GM19238 (cell line): ENCODE measurements at regions not wholly inside any gene's neighbourhood (a gene's known extent, or its start where the extent isn't known, plus 50 kb on each side); places are given as distances from the start of the nearest gene placed in this dataset.
"Not testable (repeated sequence)": the region's sequence is repeated elsewhere in the genome, so short reads cannot be mapped to it uniquely, and the experiment has no call there.

Experiments
- DNase-seq: peaks from one replicate; pipeline ENCODE4 v3.0.0; 2011; ENCODE audit warnings: low spot score; ENCODE audit not compliant: insufficient read length

GRCh38 chr10:106089855-106090254 lies 1074.7 kb downstream of the SORCS1 start:
- DNase-seq, result no peak

DNA sequence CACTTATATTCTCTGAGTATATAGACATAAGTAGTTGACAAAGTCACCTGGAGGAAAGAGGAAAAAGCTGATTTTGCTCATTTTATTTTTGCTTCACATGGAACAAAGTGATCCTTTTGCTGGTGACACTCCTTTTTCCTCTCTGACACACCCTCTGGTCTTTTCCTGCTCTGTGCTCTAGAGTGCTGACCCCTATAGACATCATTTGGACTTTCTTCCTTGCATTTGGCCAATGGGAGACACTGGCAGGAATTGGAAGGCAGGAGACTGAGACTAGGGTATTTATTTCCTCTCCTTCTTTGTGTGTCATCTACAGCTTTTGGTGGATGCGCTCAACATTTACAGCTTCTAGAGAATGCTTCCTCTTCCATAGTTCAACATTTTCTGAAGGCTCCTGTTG lies 1078.1 kb downstream of the SORCS1 start:
- no peak for DNase-seq

DNA sequence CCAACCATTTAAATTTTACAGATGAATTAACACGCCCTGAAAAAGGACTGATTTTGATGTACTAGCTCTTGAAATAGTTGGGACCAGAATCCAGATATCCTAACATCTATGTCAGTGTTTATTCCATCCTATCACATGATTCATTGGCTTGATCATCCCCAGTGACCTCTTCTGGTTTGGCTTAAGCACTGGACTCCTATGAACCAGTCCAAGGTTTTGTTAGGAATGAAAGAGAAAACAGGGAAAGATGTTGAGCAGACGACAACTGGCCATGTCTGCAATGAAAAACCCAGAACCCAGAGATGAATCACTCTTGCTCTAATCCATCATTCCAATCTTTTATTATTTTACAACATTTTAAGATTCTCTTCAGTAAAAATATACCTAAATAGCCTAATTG lies 1080.9 kb downstream of the SORCS1 start:
- DNase-seq, result no peak

GRCh38 chr10:106082865-106083264 lies 1081.6 kb downstream of the SORCS1 start:
- DNase-seq, result no peak

DNA sequence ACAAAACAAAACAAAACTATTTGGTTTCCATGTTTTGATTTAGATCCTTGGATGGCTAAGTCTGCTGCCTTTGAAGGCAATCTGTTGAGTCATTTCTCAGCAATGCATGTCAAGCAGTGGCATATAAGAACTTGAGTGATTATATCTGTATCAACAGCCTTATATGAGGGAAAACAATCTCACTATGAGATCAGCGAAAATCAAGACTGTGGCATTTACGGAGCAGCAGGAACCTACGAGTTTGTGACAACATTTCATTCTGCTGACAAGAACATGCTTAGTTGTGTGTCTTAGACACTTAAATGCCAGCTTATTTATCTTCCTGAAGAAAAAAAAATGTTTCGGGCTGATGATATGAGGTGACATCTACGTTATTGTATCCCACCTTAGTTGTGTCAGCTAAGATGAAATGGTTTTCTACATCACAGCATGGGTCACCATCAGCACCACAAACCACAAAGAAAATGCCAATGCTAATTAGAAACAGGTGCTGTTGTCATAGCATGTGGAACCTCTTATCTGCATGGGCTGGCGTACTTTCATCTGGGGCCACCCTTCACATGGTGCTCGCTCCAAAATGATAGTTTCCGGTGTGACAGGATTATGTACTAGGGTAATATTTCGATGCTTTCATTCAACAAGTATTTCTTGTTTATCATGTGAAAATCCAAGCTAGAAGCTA lies 1085.5 kb downstream of the SORCS1 start:
- DNase-seq, result no peak

- DNase-seq, result no peak
These were observed 1088.0 kb downstream of the SORCS1 start for GRCh38 chr10:106076496-106076895.

DNA sequence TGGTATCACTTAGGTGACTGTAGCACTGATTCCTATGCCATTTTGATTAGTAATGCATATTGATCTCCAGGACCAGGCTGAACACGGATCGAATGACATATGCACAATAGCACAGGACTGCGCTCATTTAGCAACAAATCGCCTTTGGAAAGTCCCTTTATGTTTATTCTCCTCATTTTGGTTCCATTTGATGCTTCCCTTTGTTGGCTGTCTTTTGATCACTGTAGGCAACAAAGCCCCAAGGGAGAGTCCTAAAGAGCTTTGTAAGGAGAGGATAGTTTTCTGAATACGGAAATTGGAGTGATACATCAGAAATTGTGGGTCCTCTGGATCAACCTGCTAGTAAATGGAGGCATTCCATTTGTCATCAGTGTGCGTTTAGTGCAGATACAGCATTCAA lies 1111.4 kb downstream of the SORCS1 start:
- no peak for DNase-seq

- DNase-seq, result no peak
These were observed 1120.0 kb downstream of the SORCS1 start for GRCh38 chr10:106044503-106044902.

DNA sequence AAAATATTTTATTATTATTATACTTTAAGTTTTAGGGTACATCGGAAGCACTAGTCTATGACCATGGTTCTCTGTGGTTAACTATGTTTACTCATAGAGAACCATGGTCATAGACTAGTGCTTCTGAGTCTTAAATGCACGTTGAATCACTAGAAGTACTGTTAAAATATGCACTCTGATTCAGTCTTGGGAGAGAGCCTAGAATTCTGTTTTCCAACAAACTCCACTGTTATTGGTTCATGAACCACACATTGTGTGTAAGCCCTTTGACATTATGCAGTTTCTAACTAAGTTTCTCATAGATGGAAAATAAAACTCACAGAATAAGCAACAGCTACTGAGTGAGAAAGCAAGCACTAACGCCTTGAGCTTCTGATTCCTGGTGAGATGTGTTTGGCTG lies 1120.6 kb downstream of the SORCS1 start:
- no peak for DNase-seq

- DNase-seq, result no peak
These were observed 1126.3 kb downstream of the SORCS1 start for GRCh38 chr10:106038246-106038645.

DNA sequence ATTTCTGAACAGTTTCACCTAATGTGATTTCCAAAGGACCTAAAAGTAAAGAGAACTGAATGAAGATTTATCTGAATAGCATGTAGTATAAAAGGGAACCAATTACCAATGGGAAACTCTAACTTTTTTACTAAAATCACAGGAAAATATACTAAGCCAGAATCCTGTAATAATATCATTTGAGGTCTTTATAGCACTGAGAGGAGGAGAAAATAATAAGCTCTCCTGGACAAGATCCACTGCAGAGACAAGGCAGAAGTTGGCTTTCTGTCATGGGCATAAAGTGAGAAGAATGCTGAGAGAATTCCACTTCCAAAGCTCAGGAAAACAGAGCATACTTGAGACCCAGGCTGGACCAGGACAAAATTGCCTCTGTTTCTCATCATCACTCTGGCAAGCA lies 1131.4 kb downstream of the SORCS1 start:
- DNase-seq, result no peak

GRCh38 chr10:106032450-106033002 lies 1132.0 kb downstream of the SORCS1 start:
- DNase-seq, result no peak

DNA sequence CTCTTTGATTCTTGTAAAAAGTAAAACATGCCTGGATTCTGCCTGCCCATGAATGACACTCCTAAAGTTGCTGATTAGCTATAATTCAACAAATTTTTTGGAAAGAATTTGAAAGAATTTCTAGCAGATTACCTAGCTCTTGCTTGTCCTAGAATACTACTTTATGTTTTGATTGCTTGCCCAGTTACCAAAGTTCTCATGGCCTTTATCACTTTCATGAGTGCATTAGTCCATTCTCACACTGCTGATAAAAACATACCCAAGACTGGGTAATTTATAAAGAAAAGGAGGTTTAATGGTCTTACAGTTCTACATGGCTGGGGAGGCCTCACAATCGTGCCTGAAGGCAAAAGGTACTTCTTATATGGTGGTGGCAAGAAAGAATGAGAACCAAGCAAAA lies 1137.3 kb downstream of the SORCS1 start:
- no peak for DNase-seq

DNA sequence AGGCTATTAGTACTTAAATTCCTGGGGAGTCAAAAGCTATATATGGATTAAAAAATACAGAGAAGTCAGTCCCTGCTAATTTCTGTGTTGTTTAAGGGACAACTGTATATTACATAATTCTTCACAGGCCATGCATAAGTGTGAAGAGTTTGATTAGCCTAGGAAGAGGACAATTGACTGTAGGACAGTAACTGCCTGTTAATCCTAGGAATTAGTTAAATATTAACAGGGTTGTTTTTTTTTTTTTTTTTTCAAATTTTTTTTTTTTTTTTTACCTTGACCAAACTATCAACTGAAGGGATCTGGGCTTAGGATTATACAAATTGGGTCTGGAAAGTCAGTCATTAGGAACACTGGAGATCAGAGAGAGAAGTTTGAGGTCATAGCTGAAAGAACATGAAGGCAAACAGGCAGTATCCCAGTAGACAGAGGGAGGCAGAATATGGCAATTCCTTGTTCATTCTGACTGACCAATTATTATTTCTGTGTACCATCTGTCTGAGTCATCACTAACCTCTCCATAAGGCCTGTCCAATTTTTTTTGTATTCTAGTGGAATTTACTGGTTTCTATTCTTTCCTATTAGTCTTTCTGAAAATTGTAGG lies 1139.2 kb downstream of the SORCS1 start:
- DNase-seq, result no peak

DNA sequence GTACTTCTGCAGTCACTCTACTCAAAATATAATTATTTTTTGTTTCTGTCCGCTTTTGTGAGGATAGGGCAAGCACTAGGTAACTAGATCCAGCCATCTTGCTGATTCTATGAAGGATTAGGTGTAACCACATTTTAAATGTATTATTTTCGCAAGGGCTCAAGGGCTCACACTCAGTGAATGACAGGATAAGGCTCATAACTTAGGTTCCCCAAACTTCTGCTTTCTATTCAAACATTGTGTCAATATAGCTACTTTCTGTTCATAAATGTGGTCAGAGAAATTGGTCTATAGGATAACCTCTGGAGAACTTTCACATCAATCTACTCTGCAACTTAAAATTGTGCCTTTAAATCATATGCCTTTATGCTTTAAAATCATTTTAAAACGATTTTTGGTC lies 1141.2 kb downstream of the SORCS1 start:
- DNase-seq, result no peak

GRCh38 chr10:106019559-106019958 lies 1144.9 kb downstream of the SORCS1 start:
- not testable (repeated sequence) for DNase-seq

DNA sequence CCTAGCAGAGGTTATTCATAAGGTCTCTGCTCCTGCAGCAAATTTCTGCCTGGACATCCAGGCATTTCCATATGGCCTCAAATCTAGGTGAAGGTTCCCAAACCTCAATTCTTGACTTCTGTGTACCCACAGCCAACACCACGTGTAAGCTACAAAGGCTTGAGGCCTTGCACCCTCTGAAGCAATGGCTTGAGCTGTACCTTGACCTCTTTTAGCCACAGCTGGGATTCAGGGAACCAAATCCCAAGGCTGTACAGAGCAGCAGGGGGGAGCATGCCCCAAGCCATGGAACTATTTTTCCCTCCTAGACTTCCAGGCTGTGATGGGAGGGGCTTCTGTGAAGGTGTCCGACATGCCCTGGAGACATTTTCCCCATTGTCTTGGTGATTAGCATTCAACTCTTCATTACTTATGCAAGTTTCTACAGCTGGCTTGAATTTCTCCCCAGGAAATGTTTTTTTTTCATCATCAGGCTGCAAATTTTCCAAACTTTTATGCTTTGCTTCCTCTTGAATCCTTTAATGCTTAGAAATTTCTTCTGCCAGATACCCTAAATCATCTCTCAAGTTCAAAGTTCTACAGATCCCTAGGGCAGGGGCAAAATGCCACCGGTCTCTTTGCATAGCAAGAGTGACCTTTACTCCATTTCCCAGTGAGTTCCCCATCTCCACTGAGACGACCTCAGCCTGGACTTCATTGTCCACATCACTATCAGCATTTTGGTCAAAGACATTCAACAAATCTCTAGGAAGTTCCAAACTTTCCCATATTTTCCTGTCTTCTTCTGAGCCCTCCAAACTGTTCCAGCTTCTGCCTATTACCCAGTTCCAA lies 1148.9 kb downstream of the SORCS1 start:
- DNase-seq, result not testable (repeated sequence)

DNA sequence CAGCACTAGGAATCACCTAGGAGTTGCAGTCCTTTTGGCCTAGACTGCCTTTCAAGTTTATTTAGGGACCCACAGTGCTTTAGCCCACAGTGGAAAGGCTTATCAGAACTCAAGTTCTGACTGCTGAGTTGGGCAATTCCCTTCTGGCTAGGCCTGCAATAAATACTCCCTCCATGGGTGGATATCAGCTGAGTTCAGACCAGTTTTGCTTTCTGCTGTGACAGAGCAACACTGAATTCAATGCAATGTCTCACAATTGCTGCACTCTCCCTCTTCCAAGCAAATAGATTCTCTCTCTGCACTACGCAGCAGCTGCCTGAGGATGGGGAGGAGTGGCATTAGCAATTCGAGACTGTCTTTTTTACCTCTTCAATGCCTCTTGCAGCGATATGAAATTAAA lies 1153.3 kb downstream of the SORCS1 start:
- no peak for DNase-seq

DNA sequence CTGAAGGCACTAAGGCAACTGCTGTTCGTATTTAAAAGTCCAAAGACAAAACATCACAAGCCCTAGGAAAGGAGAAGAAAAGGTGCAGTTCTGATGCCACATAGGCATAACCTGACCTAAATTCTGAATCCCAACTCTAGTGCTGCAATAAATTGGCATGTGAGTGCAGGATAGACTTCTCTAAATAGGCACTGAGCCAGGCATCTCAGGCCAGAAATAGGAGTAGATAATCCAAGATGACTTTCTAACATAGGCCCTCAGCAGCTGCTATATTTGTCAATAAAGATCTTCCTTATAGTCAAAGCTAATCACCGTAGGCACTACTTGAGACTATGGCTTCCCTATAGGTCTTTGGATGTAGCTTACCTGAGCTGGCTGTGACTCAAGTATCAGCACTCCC lies 1163.8 kb downstream of the SORCS1 start:
- no peak for DNase-seq

- no peak for DNase-seq
These were observed 1170.9 kb downstream of the SORCS1 start for GRCh38 chr10:105993609-105994008.

GRCh38 chr10:105992928-105993327 lies 1171.6 kb downstream of the SORCS1 start:
- no peak for DNase-seq

DNA sequence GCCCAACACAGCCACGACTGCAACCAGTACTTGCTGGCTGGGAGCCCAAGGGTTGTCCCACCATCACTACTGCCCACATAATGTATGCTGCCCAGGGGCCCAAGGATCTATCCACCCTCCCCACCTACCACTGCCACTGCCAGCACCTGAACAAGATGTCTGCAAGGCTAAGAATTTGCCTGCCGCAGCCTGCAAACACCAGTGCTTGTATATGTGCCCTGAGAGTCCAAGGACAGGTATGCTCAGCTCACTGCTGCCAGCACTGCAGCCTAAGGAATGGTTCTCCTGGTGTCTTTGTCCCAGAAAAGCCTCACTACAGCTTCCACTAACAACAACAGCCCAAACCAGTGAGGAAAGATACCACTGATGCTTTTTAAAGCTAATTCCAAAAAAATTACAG lies 1174.0 kb downstream of the SORCS1 start:
- no peak for DNase-seq
